Activated naive CD4-positive, alpha-beta T cell treated with anti-CD3 and anti-CD28 coated beads, Interleukin-2, amount 50 U/mL, for 72 hours (primary cell): ENCODE measurements at regions not wholly inside any gene's neighbourhood (a gene's known extent, or its start where the extent isn't known, plus 50 kb on each side); places are given as distances from the start of the nearest gene placed in this dataset.
A peak's percentile ranks its signal among the peaks of the same experiment; 100 is the strongest.
"Not testable (repeated sequence)": the region's sequence is repeated elsewhere in the genome, so short reads cannot be mapped to it uniquely, and the experiment has no call there.

Source experiments
- ATAC-seq, 2 donors: fragments of 150-1000 bp; cut with Tn5 transposase; 2 replicates each; pipeline ENCODE4 v1.10.0; 2021; ENCODE audit warnings: mild to moderate bottlenecking in 2 of 2, moderate library complexity in 2 of 2
- DNase-seq, 2 donors: peaks; one replicate each; pipeline ENCODE4 v3.0.0; 2021 to 2022; ENCODE audit warnings: low spot score in 2 of 2
- H3K27ac Mint-ChIP-seq, 2 donors: one replicate each; pipeline ENCODE4 v1.8.0; 2022; ENCODE audit warnings: mild to moderate bottlenecking in 2 of 2, mixed read lengths in 2 of 2
- H3K36me3 Mint-ChIP-seq, 2 donors: one replicate each; pipeline ENCODE4 v1.8.0; 2022; ENCODE audit warnings: mixed read lengths in 2 of 2
- H3K9me3 Mint-ChIP-seq, 2 donors: one replicate each; pipeline ENCODE4 v1.8.0; 2022; ENCODE audit warnings: mixed read lengths in 2 of 2

DNA sequence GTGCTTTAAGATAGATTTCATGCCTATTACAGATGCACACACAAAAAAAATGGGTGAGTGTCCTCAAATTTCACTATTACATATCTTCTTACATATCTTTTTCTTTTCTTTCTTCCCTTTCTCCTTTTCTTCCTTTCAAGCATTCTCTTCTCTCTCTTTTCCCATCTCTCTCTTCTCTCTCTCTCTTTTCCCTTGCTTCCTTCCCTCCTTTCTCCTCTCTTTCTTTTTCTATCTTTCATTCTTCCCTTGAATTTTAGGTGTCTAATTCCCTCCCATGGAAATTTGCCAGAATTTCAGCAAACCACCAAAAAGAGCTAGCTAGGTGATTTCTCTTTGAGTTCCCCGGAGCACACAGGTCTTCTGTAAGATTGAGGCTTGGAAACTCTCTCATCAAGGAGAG, 395.3 kb upstream of the RUNX1 start:
- Mint-ChIP-seq H3K36me3 (peaks cover 0 to under 1% of the 10 kb centered on the region in 2 donors), H3K27ac (no peak overlapping the region)

DNA sequence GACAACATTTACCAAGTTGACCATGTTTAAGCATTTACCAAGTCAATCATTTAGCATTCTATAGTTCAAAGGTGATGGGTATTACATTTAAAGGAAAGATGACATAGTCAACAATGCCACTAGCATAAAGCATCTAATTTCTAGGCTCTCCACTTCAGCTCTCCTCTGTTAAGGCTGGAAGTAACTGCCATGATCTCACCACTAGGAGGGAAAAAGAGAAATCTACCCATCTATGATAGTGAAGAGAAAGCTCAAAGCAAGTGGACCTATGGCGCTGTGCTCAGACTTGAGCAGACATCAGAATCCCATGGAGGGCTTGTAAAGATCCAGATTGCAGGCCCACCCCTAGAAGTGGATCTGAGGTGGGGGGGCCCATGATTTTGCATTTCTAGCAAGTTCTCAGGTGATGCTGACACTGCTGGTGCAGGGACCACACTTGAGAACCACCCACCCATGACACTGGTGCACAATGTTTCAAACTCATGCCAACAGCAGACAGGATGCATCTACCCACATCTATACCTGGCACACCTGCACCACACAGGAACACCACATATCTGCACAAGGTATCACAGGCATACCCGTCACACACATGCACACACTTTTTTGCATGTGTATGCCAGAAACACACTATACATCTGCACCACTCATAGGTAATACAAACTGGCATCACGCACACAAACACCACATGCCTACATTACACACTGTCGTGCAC, 392.9 kb upstream of the RUNX1 start:
- no peak for ATAC-seq
- H3K27ac Mint-ChIP-seq: no peak overlapping the region

More for the DNA sequence above, 395.3 kb upstream of the RUNX1 start:
- ATAC-seq: no peak
- H3K9me3 Mint-ChIP-seq: peaks cover 0 to 3% of the 10 kb centered on the region in 2 donors
- no peak for DNase-seq

DNA sequence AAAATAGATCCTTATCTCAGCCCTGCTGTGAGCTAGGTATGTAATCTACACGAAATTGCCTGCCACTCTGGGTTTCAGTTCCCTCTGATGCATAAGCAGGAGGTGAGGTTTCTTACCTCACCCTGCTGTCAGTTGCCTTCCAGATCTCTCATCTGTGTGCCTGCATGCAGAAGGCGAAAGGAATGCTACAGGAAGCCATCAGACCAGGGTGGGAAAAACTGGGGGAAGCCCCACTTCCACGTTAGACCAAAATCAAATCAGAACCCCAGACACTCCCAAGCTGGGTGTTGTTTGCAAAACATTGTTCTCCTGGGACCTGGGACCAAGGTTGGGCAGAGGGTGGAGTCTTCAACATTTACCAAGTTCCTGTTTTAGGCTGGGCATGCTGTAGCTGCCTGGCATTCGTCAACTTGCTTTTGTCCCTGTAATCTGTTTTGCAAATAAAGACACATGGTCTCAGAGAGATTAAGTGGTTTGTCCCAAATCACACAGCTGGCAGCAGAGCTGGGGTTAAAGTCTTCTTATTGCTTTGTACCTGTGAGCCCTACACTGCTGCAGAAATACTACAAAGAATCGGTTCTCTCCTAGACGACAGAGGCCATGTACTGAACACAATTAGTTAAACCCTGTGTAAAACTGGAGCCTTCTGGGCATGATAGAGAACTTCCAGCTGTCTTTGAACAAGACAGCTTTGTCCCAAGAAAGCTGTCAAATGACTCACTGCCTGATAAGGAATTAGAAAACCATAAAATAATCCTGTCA, 389.7 kb upstream of the RUNX1 start:
- DNase-seq (no peak), ATAC-seq (peak; percentile 66 to 96)
- Mint-ChIP-seq H3K9me3 (peaks cover 10 to 12% of the 10 kb centered on the region in 2 donors), H3K27ac (peak overlapping the region in 1 of 2 donors; percentile 18), H3K36me3 (peaks cover 11 to 20% of the 10 kb centered on the region in 2 donors)

More for the DNA sequence above, 392.9 kb upstream of the RUNX1 start:
- DNase-seq: no peak
- Mint-ChIP-seq H3K36me3 (peaks cover 0 to 1% of the 10 kb centered on the region in 2 donors), H3K9me3 (no peaks in the 10 kb centered on the region)

DNA sequence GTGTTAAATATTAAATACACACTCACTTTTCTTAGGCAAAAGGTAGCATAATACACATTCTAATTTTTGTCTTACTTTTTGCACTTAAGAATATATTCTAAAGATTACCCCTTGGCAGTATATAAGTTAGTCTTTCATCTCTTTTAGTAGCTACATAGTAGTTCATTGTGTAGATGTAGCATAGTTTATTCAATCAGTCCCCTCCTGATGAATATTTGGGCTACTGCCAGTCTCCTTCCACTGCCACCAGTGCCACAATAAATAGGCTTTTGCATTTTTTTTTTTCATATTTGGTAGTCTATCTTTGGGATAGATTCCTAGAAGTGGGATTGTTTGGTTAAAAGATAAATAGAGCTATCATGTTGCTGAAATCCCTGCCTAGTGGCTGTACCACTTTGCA, 388.8 kb upstream of the RUNX1 start:
- Mint-ChIP-seq H3K27ac (peak overlapping the region in 1 of 2 donors; percentile 18), H3K36me3 (peaks cover 20 to 28% of the 10 kb centered on the region in 2 donors), H3K9me3 (peaks cover 18 to 21% of the 10 kb centered on the region in 2 donors)
- ATAC-seq: no peak
- no peak for DNase-seq

DNA sequence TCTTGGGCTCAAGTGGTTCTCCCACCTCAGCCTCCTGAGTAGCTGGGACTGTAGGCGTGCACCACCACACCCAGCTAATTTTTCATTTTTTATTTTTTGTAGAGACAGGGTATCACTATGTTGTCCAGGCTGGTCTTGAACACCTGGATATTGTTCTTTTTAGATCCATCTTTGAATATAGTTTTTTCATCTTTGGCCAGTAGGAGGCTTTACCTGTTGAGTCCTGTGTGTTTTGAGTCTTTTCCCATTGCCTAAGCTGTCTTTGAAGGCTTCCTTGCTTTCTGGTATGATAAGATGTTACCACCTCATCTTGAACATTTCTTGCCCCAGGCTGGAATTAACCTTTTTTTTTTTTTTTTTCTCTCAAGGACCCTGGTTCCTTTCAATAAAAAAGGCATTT, 387.8 kb upstream of the RUNX1 start:
- ATAC-seq: no peak
- peaks cover 27 to 39% of the 10 kb centered on the region in 2 donors for H3K36me3 Mint-ChIP-seq
- no peak overlapping the region for H3K27ac Mint-ChIP-seq
- DNase-seq: no peak
- peaks cover 25 to 30% of the 10 kb centered on the region in 2 donors for H3K9me3 Mint-ChIP-seq

DNA sequence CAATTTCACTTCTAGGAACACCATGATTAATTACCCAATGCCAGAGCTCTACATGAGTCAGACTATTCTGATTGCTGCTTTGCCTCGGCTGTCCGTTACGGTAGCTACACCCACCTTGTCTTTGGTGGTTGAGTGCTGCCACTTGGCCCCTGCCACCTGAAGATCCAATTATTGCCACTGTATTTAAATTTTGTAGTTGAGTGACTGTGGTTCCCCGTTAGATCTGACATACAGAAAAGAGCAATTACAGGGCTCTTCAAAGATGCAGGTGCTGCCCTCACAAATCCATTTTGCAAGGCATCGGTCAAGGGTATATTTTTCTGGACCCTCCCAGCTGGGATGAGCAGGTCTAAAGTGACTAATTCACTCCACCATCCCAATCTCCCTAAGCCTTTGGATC, 383.5 kb upstream of the RUNX1 start:
- not testable (repeated sequence) for ATAC-seq, DNase-seq, H3K27ac Mint-ChIP-seq
- Mint-ChIP-seq H3K36me3 (peaks cover 37 to 53% of the 10 kb centered on the region in 2 donors), H3K9me3 (peaks cover 34 to 35% of the 10 kb centered on the region in 2 donors)

DNA sequence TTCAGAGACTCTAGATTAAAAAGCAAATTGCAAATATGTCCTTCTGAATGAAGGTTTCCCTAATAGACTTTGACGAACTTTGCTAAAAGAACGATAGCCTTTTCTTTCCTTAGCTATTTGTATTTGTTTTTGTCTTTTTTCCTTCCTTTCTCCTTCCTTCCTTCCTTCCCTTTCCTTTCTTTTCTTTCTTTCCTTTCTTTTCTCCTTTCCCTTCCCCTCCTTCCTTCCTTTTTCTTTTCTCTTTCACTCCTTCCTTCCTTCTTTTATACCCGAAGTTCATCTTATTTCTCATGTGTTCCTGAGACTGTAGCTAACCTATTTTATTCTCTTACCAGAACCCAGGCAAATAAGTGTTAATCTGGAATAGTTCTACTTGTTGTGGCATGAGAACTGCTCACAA, 381.2 kb upstream of the RUNX1 start:
- H3K36me3 Mint-ChIP-seq: peaks cover 37 to 43% of the 10 kb centered on the region in 2 donors
- peak overlapping the region in 1 of 2 donors; percentile 46 for H3K27ac Mint-ChIP-seq
- no peak for ATAC-seq
- H3K9me3 Mint-ChIP-seq: peaks cover 34% of the 10 kb centered on the region in 2 donors
- DNase-seq: no peak

DNA sequence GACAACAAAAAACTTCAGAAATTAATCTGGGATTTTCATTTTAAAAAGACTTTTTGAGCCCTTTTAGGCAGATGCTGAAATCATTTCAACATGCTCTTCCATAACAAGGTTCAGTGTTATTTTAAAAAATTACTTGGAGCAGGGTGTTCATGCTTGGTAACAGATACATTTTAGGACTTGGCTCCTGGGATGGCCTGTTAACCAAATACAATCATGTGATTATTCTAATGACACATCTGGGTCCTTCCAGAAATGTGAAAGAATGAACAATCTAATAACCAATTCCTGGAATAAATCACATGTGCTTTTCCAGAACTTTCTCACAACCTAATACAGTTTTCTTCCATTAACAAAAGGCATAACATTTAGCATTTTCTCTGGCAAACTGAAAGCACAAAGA, 379.8 kb upstream of the RUNX1 start:
- peaks cover 27 to 34% of the 10 kb centered on the region in 2 donors for H3K36me3 Mint-ChIP-seq
- DNase-seq (no peak), ATAC-seq (no peak)
- peaks cover 23 to 26% of the 10 kb centered on the region in 2 donors for H3K9me3 Mint-ChIP-seq
- H3K27ac Mint-ChIP-seq: peak overlapping the region in 1 of 2 donors; percentile 72

DNA sequence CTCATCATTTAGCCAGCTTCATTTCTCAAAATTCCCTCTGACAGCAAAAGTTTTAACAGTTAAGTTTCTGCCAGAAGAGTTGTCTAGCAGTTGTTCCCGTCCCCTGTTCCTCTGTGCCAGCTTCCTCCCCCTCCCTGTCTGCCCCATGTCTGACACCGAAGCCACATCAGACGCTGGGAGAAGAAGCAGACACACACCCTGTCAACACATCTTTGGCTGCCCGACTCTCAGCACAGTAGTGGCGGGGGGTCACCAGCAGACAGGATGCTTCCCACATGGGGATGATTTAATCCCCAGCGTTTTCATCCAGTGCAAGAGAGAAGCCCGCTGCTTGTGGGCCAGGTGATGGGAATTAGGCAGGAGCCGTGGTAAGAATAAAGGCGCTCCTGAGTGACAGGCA, 379.4 kb upstream of the RUNX1 start:
- peak; percentile 67 to 88 for ATAC-seq
- Mint-ChIP-seq H3K36me3 (peaks cover 22 to 30% of the 10 kb centered on the region in 2 donors), H3K9me3 (peaks cover 19 to 21% of the 10 kb centered on the region in 2 donors), H3K27ac (peak overlapping the region; percentile 72 to 89)
- peak; percentile 17 to 57 for DNase-seq

DNA sequence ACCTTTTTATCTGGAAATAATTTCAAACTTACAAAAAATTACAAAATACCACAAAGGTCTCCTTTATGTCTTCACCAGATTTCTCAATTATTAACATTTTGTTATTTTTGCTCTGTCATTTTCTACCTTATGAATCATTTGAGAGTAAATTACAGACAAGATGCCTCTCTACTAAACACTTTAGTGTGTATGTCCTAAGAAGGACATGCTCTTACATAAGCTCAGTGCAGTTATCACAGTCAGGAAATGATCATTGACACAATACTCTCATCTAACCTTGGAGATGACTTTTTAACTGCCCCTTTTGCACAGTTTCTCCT, 378.9 kb upstream of the RUNX1 start:
- H3K9me3 Mint-ChIP-seq: peaks cover 14 to 16% of the 10 kb centered on the region in 2 donors
- DNase-seq (no peak), ATAC-seq (peak in 1 of 2 donors; percentile 52)
- H3K36me3 Mint-ChIP-seq: peaks cover 17 to 27% of the 10 kb centered on the region in 2 donors
- peak overlapping the region in 1 of 2 donors; percentile 72 for H3K27ac Mint-ChIP-seq

DNA sequence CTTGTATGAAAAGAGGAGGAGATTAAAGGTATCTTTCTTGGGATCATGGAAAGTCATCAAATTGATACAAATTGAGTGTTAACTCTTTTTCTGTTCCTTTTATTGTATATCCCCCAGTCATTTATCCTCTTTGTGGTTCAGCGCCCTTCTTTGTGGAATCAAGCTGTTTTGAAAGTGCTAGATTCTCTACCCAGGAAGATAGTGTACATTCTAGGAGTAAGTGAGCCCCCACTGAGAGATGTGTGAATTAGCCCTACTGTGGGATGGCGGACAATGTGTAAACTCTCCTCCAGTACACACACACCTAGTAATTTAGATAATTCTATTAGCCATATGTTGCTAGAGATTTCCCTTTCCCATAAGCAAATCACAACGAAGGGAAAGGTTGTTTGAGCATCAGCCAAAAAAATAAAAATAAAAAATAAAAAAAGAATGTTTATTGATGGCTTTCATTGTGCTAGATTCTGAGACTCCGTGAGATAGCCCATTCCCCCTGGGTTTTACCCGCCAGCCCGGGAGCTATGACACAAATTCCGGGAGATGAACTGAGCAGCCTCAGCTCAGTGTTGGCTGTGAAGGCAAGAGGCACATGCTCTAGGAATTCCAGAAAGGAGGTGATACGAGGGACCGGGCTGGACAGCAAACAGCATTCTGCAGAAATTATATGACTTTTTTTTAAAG, 378.4 kb upstream of the RUNX1 start:
- no peak for DNase-seq
- H3K27ac Mint-ChIP-seq: peak overlapping the region in 1 of 2 donors; percentile 72
- peaks cover 11 to 13% of the 10 kb centered on the region in 2 donors for H3K9me3 Mint-ChIP-seq
- peak; percentile 26 to 69 for ATAC-seq
- peaks cover 13 to 27% of the 10 kb centered on the region in 2 donors for H3K36me3 Mint-ChIP-seq

DNA sequence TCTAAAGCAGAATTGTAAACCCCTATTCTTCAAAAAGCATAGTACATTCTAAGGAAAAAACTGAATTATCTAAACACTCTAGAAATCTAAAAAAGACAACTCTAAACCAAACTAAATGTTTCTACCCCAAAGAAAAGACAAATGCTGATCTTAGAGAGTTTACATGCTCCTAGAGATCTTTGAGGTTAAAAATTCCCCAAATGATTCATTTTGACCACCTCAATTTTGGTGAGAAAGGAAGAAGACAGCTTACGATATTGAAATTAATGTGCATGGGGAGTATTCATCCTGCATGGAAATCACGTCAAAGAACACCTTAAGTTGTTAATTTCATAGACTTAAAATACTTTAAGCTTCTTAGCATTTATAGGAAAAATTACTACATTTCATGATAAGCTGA, 377.8 kb upstream of the RUNX1 start:
- DNase-seq: no peak
- H3K36me3 Mint-ChIP-seq: peaks cover 15 to 27% of the 10 kb centered on the region in 2 donors
- peak overlapping the region in 1 of 2 donors; percentile 64 for H3K27ac Mint-ChIP-seq
- ATAC-seq: peak; percentile 64 to 76
- peaks cover 11 to 16% of the 10 kb centered on the region in 2 donors for H3K9me3 Mint-ChIP-seq

DNA sequence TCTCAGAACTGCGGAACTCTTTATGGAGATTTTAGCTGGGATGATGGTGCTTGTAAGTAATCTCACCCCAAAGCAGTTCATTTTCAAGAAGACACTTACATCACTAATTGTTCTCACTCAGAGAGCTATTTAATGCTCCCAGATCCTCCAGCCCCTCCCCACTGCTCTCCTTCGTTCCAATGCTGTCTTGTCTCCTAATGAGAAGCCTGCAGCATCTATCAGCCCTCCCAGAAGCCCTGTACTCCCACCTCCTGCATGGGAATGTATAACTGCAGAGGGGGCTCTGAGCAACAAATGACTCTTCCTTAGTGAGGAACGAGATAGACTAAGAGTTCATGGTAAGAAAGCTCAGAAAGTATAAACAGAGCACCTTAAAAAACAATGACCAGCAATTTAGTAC, 377.4 kb upstream of the RUNX1 start:
- H3K36me3 Mint-ChIP-seq: peaks cover 15 to 27% of the 10 kb centered on the region in 2 donors
- H3K9me3 Mint-ChIP-seq: peaks cover 13 to 18% of the 10 kb centered on the region in 2 donors
- no peak for DNase-seq
- peak overlapping the region in 1 of 2 donors; percentile 64 for H3K27ac Mint-ChIP-seq
- no peak for ATAC-seq

DNA sequence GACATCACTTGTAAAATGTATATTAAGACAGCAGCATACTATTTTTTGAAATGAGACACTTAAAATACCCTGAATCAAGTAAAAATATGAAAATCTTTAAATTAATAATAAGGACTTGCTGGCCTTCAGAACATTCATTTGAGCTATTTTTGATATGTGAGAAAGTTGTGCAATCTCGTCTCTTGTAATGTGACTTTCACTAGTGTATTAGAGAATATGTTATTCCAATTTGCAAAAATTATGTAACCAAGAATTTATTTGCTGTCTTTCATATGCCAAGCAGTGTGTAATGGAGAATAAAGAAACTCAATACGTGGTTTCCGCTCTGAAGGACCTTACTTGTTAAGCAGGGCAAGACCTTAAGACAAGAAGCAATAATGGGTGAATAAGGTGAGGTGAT, 375.0 kb upstream of the RUNX1 start:
- DNase-seq (no peak), ATAC-seq (no peak)
- peaks cover 18 to 24% of the 10 kb centered on the region in 2 donors for H3K36me3 Mint-ChIP-seq

DNA sequence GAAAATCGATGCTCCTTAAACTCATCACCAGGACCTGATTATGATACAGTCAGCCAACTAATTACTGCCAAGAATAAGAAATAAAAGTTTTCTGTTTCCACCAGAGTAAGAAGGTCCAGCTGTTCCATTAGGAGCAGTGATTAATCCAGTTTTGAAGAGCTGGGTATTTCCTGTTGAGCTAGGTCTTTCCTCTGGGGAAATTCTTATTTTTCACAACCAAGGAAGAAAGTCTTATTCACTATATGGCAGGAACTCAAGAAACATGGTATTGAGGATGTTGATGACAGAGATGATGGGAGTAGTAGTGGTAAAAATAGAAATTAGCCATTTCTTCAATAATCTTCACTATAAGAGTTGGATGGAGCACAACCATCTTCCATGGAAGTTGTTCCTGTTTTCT, 374.6 kb upstream of the RUNX1 start:
- no peak overlapping the region for H3K27ac Mint-ChIP-seq
- no peak for ATAC-seq
- peaks cover 18 to 24% of the 10 kb centered on the region in 2 donors for H3K36me3 Mint-ChIP-seq
- DNase-seq: no peak
- peaks cover 10 to 21% of the 10 kb centered on the region in 2 donors for H3K9me3 Mint-ChIP-seq

More for the DNA sequence above, 375.0 kb upstream of the RUNX1 start:
- H3K27ac Mint-ChIP-seq: no peak overlapping the region
- H3K9me3 Mint-ChIP-seq: peaks cover 10 to 17% of the 10 kb centered on the region in 2 donors

DNA sequence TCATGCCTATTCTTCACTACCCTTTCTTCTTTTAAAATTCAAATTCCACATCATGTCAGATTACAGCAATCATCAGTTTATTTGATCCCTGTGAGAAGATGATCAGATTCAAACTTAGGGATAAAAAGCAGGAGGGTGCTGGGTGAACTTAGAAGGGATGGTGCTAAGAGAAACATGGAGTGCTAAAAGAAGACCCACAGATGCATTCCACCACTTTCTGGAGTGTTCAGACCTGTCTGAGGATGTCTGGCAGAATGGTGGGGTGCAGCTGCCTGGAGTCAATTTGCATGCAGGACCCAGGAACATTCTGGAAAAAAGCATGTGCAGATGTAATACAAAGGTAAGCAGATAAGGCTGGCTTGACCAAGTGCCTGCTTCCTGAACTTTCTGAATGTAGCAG, 372.9 kb upstream of the RUNX1 start:
- DNase-seq (no peak), ATAC-seq (no peak)
- Mint-ChIP-seq H3K36me3 (peaks cover 18 to 24% of the 10 kb centered on the region in 2 donors), H3K27ac (no peak overlapping the region), H3K9me3 (peaks cover 10 to 21% of the 10 kb centered on the region in 2 donors)

DNA sequence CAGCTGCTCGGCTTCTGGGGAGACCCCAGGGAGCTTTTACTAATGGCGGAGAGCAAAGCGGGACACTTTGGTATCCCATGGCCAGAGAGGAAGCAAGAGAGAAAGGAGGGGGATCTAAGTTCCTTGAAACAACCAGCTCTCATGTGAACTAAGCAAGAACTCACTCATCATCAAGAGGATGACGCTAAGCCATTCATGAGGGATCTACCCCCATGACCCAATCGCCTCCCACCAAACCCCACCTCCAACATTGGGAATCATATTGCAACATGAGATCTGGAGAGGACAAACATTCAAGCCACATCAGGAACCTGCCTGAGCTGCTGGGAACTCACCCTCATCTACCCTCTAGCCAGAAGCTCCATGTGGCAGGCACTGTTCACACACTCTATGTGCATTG, 372.1 kb upstream of the RUNX1 start:
- no peak overlapping the region for H3K27ac Mint-ChIP-seq
- DNase-seq (no peak), ATAC-seq (no peak)
- peaks cover 10 to 21% of the 10 kb centered on the region in 2 donors for H3K9me3 Mint-ChIP-seq
- peaks cover 18 to 24% of the 10 kb centered on the region in 2 donors for H3K36me3 Mint-ChIP-seq
